22Rv1 (cell line): ENCODE measurements at regions not wholly inside any gene's neighbourhood (a gene's known extent, or its start where the extent isn't known, plus 50 kb on each side); places are given as distances from the start of the nearest gene placed in this dataset.

Experiments used
- H3K27ac ChIP-seq: fragments of 450-650 bp; 2 replicates; pipeline ENCODE4 v1.5.1; 2017
- ZFX ChIP-seq: fragments of 450-650 bp; IDR thresholded peaks from 2 replicates; pipeline ENCODE4 v1.6.1; 2017; ENCODE audit warnings: antibody characterized with exemption, borderline replicate concordance
- TF ChIP-seq, protein P1 (sequence below): fragments of 450-650 bp; IDR thresholded peaks from 2 replicates; pipeline ENCODE4 v1.5.1; 2017; ENCODE audit warnings: mild to moderate bottlenecking

DNA sequence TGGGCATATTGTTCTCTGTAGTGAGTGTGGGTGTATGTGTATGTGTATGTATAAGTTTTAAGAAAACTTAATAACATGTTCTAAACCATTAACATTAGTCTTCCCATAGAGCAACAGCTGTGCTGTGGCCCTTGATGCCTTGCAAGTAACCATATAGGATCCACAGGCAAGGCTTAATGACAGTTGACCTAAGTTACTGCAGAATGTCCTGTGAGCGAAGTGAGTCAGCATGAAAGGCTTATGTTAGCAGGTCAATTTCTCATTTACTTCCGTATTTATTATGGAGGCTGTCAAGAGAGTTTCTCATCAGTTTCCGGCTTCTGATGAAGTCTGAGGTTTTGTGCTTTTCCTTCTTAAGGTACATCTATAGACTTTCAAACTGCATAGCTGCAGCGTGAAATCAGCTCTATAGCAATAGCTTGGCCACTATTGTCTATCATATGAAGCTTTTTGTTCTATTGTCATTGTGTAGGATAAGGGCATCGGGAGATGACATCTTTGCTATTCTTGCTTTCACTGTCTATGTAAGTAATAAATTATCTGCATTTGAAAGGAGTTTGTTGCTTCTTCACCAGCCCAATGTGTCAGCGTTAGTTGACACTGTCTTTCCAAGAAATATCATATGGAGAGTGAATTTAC, 1153.4 kb upstream of the AGA start:
- TF ChIP-seq ZFX = no peak
- TF ChIP-seq, protein P1, sequence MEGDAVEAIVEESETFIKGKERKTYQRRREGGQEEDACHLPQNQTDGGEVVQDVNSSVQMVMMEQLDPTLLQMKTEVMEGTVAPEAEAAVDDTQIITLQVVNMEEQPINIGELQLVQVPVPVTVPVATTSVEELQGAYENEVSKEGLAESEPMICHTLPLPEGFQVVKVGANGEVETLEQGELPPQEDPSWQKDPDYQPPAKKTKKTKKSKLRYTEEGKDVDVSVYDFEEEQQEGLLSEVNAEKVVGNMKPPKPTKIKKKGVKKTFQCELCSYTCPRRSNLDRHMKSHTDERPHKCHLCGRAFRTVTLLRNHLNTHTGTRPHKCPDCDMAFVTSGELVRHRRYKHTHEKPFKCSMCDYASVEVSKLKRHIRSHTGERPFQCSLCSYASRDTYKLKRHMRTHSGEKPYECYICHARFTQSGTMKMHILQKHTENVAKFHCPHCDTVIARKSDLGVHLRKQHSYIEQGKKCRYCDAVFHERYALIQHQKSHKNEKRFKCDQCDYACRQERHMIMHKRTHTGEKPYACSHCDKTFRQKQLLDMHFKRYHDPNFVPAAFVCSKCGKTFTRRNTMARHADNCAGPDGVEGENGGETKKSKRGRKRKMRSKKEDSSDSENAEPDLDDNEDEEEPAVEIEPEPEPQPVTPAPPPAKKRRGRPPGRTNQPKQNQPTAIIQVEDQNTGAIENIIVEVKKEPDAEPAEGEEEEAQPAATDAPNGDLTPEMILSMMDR = no peak
- no peak overlapping the region for H3K27ac ChIP-seq

DNA sequence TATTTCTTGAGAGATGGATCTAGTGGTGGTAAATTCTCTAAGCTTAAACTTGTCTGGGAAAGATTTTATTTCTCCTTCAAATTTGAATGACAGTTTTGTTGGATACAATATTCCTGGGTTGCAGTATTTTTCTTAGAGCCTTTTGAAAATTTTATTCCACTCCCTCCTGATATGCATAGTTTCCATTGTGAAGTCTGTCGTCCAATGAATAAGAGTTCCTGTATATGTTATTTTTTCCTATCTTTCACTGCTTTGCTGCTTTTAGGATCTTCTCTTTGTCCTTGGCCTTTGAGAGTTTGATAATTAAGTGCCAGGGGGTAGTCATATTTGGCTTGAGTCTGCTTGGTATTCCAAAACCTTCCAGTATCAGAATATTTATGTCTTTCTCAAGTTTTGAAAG, 1156.4 kb upstream of the AGA start:
- no peak overlapping the region for H3K27ac ChIP-seq
- TF ChIP-seq, protein P1 = no peak
- TF ChIP-seq ZFX = no peak

DNA sequence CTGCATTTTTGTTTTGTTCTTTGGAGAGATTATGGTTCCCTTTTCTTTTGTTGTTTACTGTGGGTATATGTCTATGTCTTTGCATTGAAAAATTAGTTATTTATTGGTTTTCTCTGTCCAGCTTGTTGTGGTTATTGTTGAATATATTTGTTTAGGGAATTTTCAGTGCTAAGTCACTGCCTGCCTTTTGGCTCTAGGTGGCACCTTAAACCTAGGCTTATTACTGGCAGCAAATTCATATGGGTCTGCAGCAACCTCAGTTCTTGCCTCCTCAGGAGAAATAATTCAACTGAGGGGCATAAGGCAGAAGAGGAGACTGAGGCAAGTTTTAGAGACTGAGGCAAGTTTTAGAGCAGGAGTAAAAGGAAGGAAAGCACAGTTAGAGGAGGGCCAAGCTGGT, 1157.3 kb upstream of the AGA start:
- no peak overlapping the region for H3K27ac ChIP-seq
- TF ChIP-seq ZFX = no peak
- TF ChIP-seq, protein P1 = peak; percentile 53

DNA sequence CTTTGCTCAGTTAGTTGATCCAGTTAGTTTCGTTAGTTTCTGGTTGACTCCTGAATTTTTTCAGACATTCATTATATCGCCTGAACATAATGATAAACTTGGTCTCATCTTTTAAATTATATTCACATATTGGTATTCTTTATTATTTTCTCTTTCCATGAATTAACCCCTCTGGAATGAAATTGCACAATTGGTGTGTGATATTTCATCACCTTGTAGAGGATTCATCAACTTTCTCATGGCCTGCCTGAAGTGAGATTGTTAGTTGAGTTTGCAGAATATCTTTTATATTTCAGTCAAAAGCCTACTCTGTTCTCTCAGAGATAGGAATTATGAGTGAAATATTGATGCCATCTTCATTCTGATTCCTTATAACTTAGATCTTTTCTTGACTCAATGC, 1160.6 kb upstream of the AGA start:
- TF ChIP-seq, protein P1 = no peak
- TF ChIP-seq ZFX = no peak

DNA sequence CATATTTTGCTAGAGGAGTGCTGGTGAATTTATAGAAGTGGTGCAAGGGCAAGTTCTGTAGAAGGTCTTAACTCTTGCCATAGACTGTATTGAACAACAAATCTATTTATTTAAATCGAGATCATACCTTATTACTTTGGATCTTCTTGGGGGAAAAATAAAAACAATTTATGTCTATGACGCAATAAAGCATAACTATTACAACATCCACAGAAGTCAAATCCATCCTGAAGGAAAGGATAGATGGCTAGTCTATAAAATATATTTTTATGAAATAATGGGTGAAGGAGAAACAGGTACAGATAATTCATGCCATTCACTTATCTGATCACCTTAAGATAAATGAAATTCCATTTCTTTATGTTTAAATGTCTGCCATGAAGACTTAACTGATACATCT, 1168.8 kb upstream of the AGA start:
- TF ChIP-seq, protein P1 = no peak
- TF ChIP-seq ZFX = no peak
- H3K27ac ChIP-seq = no peak overlapping the region

More for the DNA sequence above, 1160.6 kb upstream of the AGA start:
- no peak overlapping the region for H3K27ac ChIP-seq

DNA sequence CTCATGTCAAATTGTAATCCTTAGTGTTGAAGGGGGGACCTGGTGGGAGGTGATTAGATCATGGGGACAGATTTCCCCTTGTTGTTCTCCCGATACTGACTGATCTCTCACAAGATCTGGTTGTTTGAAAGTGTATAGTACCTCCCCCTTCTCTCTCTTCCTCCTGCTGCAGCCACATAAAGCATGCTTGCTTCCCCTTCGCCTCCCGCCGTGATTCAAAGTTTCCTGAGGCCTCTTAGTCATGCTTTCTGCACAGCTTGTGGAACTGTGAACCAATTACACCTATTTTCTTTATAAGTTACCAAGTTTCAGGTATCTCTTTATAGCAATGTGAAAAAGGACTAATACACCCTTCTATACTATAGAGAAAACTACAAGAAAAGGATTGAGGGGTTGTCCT, 1170.5 kb upstream of the AGA start:
- H3K27ac ChIP-seq = no peak overlapping the region
- TF ChIP-seq, protein P1 = no peak
- TF ChIP-seq ZFX = no peak

DNA sequence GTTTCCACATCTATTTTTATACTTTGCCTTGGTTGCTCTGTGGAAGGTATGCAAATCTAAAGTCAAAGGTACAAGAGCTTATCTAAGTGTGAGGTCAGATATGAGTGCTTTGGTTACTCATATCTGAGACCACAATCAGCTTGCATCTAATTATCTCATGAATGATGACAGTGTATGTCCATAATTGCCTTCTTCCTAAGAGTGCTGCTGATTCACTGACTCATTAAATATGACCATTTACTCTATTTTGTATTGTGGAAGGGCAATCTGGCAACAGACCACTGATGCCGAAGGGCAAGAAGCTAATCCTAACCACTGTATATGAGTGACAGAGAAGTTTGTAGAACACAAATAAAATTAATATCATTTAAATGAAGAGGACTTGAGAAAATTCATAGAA, 1190.2 kb upstream of the AGA start:
- H3K27ac ChIP-seq = no peak overlapping the region
- no peak for TF ChIP-seq ZFX
- TF ChIP-seq, protein P1 = no peak
